Tibial nerve (tissue), 3 donors: ENCODE measurements at regions not wholly inside any gene's neighbourhood (a gene's known extent, or its start where the extent isn't known, plus 50 kb on each side); places are given as distances from the start of the nearest gene placed in this dataset.

Experiments used
- CTCF ChIP-seq, 5 experiments: fragments of 200-600 bp in 3 of 5; fragments of 450-650 bp in 2 of 5; sonication (generic) in 3 of 5; IDR thresholded peaks; one replicate each; pipeline ENCODE4 v1.5.1; 2016 to 2019; ENCODE audit warnings: antibody characterized with exemption in 5 of 5, mild to moderate bottlenecking in 3 of 5, moderate library complexity in 2 of 5
- POLR2A ChIP-seq, 2 donors: fragments of 450-650 bp; IDR thresholded peaks; one replicate each; pipeline ENCODE4 v1.6.1; 2017; ENCODE audit warnings: antibody characterized with exemption in 2 of 2, mild to moderate bottlenecking in 2 of 2, moderate library complexity in 2 of 2

DNA sequence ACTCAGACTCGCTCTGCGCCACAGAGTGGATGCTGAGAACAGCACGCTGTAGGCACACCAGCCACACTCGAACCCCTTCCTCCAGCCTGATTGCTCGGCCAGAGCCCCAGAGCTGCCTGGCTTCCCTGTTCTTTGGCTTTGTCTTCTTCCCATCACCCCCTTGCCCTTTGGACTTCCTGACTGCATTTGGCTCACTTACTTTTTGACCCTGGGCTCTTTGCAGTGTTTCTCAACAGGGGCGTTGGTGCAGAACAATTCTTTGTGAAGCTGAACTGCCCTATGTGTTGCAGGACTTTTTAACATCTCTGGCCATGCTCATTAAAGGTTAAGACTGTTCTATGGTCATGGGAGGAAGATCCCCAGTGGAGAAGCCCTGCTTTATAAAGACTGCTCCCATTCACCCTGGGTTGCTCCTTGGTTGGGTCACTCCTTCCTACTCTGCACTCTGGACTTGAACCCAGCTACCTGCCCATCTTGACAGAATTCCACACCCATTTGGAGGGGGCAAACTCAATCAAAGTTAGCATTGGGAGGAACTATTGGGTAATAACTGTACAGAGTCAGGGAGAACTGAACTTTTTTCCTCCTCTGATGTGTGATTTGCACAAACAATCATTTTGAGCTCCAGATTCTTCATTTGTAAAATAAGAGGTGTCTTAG, 127.7 kb upstream of the PLEKHG7 start:
- TF ChIP-seq CTCF (IDR thresholded peaks at IDR 0.05) = no peak
- no peak for TF ChIP-seq POLR2A (IDR thresholded peaks at IDR 0.05)
